Coronary artery (tissue), 2 donors: ENCODE measurements at regions not wholly inside any gene's neighbourhood (a gene's known extent, or its start where the extent isn't known, plus 50 kb on each side); places are given as distances from the start of the nearest gene placed in this dataset.

ENCODE experiments used
- DNase-seq: peaks from one replicate; pipeline ENCODE4 v3.0.0-alpha.2; 2017; ENCODE audit warnings: low spot score
- H3K27ac ChIP-seq, 2 donors: fragments of 200-600 bp; sonication (generic); one replicate each; pipeline ENCODE4 v1.5.1; 2016 to 2019
- H3K4me3 ChIP-seq: fragments of 200-600 bp; sonication (generic); 2 replicates; pipeline ENCODE4 v1.5.1; 2016; ENCODE audit warnings: mild to moderate bottlenecking, moderate library complexity
- CTCF ChIP-seq: fragments of 200-600 bp; sonication (generic); IDR thresholded peaks from one replicate; pipeline ENCODE4 v1.5.1; 2019; ENCODE audit warnings: antibody characterized with exemption

DNA sequence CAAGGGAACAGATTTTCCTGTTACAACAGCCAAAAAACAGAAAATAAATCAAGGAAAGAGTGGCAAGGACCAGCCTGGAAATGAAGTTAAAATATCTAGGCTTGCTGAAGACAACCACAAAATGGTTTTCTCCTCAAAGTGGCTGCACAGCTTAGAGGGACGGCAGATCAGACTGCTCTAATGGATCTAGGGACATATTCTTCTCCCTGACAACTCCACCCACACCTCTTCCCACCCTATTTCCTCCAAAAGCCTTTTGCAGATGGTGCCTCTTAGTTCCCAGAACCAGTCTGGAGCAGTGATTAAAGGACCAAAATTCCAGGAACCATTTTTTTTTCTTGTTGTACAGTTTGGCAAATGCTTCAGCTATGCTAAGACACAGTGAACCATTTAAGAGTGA, 220.2 kb upstream of the SIX2 start:
- no peak for TF ChIP-seq CTCF
- Histone ChIP-seq H3K27ac (no peak overlapping the region), H3K4me3 (no peak overlapping the region)
- DNase-seq: no peak

GRCh38 chr2:45227347-45227746, 218.1 kb upstream of the SIX2 start:
- DNase-seq: no peak
- no peak overlapping the region for H3K27ac ChIP-seq
- no peak for TF ChIP-seq CTCF
- H3K4me3 ChIP-seq: no peak overlapping the region

DNA sequence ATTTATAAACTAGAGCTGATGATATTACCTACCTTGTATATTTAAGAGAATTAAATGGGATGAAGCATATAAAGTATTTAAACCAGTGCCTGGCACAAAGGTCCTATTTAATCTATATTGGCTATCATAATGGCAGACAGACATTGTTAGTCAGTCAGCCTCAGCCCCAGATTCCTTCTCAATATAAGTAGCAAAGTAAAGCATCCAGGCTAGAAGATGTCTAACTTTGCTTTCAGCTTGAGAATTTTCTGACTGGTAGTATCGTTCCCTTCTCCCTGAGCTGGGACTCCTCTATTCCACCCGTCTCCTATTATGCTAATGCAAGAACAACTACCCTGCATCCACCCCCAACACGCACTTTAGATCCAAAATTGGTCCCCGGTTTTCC, 215.7 kb upstream of the SIX2 start:
- no peak for DNase-seq
- Histone ChIP-seq H3K4me3 (no peak overlapping the region), H3K27ac (no peak overlapping the region)
- no peak for TF ChIP-seq CTCF

GRCh38 chr2:45224321-45224992, 215.2 kb upstream of the SIX2 start:
- no peak for DNase-seq
- Histone ChIP-seq H3K27ac (no peak overlapping the region), H3K4me3 (no peak overlapping the region)
- no peak for TF ChIP-seq CTCF

DNA sequence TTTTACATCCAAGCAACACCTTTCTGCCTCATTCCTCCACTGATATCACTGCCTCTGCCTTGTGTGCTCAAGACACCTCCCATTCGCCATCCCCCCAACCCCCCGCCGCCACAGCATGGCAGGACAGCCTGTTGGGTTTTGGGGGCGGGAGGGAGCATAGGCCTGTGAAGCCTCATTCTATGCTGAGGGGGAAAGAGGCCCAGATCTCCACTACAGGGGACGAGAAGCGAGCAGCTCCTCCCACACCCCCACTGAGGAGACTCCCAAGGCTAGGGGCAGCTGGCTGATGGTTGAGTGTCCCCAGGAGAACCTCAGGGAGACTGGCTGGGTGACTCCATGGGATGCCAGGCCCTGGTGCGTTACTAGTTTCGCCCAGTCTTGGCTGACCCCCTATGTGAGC, 214.3 kb upstream of the SIX2 start:
- no peak overlapping the region for H3K27ac ChIP-seq
- no peak overlapping the region for H3K4me3 ChIP-seq
- DNase-seq: no peak
- TF ChIP-seq CTCF: no peak

- no peak overlapping the region for H3K4me3 ChIP-seq
- H3K27ac ChIP-seq: no peak overlapping the region
- no peak for TF ChIP-seq CTCF
- no peak for DNase-seq
Observed at GRCh38 chr2:45220227-45220626, 211.0 kb upstream of the SIX2 start.

DNA sequence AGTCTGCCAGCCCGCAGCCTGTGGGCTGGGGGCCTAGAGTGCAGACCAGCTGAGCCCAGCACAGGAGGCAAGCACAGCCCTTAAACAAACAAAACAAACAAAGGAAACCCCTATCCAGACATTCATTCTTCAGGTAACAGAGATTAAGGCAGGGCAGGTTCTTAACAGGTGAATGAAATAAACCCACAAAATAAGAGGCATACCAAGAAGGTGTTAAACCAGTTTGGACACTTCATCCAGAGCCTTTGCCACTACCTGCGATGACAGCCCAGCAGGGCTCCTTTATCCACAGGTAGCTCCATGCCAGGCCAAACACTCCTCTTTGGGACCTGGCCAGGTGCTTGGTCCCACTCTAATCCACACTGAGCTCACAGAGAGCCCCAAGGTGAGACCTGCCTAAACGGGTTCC, 209.7 kb upstream of the SIX2 start:
- no peak overlapping the region for H3K27ac ChIP-seq
- DNase-seq: no peak
- H3K4me3 ChIP-seq: no peak overlapping the region
- TF ChIP-seq CTCF: no peak
